T47D (cell line): ENCODE measurements at regions not wholly inside any gene's neighbourhood (a gene's known extent, or its start where the extent isn't known, plus 50 kb on each side); places are given as distances from the start of the nearest gene placed in this dataset.
"Not testable (repeated sequence)": the region's sequence is repeated elsewhere in the genome, so short reads cannot be mapped to it uniquely, and the experiment has no call there.

Source experiments
- DNase-seq, 2 experiments: peaks; one replicate each; pipeline versions ENCODE4 v3.0.0 to v3.0.0-alpha.2; 2011 to 2012; ENCODE audit warnings: low read depth in 1 of 2, low spot score in 1 of 2
- JUND ChIP-seq: IDR thresholded peaks from 2 replicates; pipeline ENCODE4 v1.6.1; 2012; ENCODE audit warnings: low read depth
- in situ Hi-C: cut with HindIII; loops from 2 replicates; pipeline ENCODE4 v1.10.0; 2016; ENCODE audit warnings: low sequenced_read_pairs, low pct_unique_long_range_greater_than_20kb

DNA sequence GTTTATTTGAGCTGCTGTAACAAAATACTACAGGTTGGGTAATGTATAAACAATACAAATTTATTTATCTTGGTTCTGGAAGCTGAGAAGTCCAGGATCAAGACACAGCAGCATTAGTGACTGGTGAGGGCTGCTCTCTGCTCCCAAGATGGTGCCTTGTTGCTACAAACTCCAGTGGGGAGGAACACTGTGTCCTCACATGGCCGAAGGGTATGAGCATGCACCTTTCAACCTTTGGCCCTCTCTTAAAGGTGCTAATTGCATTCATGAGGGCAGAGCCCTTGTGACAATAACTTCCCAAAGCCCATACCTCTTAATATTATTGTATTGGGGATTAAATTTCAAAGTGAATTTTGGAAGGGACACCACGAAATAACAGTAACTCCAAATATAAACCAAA is 55.3 kb upstream of the ATP1B1 start:
- no peak for TF ChIP-seq JUND
- in situ Hi-C loops = no loop called here
- DNase-seq = no peak

GRCh38 chr1:169052171-169052570 is 54.3 kb upstream of the ATP1B1 start:
- DNase-seq, in situ Hi-C loops: not testable (repeated sequence)

DNA sequence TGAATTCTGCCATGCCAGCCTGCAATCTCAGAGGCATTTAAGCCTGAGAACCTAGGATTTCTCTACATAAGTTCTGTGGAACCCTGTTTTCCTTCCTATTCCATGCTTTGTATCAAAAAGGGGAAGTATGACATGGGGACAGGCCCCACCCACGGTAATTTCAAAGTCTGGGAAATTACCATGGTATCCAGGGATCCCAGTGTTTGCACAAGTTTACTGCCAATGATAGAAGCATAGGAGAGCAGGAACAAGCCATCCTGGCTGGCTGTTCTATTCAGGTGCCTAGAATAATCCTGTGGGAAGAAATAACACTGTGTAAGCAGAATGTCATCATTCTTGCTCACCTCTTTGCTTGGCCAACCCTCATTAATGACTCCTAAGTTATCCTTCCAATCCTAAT is 53.8 kb upstream of the ATP1B1 start:
- no peak for DNase-seq
- no peak for TF ChIP-seq JUND
- in situ Hi-C loops = no loop called here

- DNase-seq = no peak
- in situ Hi-C loops = no loop called here
- no peak for TF ChIP-seq JUND
Measured at GRCh38 chr1:169053196-169053595, 53.3 kb upstream of the ATP1B1 start.
